Caco-2 (cell line): ENCODE measurements at regions not wholly inside any gene's neighbourhood (a gene's known extent, or its start where the extent isn't known, plus 50 kb on each side); places are given as distances from the start of the nearest gene placed in this dataset.

Experiments used
- BruUV-seq: library from RNA; stranded (reverse); fragments of 400-500 nt; replicated peaks from 2 replicates; lab custom pipeline; 2021; lab: Mats Ljungman, UMichigan
- CTCF ChIA-PET: fragments of 300-600 bp; sonication (Branson Sonifier 250); formaldehyde crosslinking; loops from one replicate; lab custom pipeline; 2022; ENCODE audit warnings: antibody characterized with exemption; lab: Charles Lee
- POLR2A ChIA-PET: fragments of 300-600 bp; sonication (Branson Sonifier 250); formaldehyde crosslinking; loops from one replicate; lab custom pipeline; 2022; ENCODE audit warnings: antibody characterized with exemption; lab: Charles Lee
- DNase-seq, 2 experiments: peaks; one replicate each; pipeline versions ENCODE4 v3.0.0 to v3.0.0-alpha.2; 2020 to 2022
- H3K27me3 ChIP-seq: replicated peaks from 2 replicates; pipeline ENCODE4 v1.6.0; 2011; ENCODE audit warnings: low read length; ENCODE audit not compliant: control insufficient read depth, insufficient read depth
- H3K36me3 ChIP-seq: 2 replicates; pipeline ENCODE4 v1.5.1; 2011; ENCODE audit warnings: low read length; ENCODE audit not compliant: control insufficient read depth, insufficient read depth
- H3K4me1 ChIP-seq: fragments of 250-450 bp; sonication (Bioruptor Pico); 2 replicates; pipeline ENCODE4 v1.5.1; 2020; ENCODE audit warnings: mild to moderate bottlenecking
- H3K4me3 ChIP-seq: 2 replicates; pipeline ENCODE4 v1.5.1; 2011; ENCODE audit warnings: low read depth, mild to moderate bottlenecking, control low read depth, low read length
- H3K9me3 ChIP-seq: fragments of 250-450 bp; sonication (Bioruptor Pico); 2 replicates; pipeline ENCODE4 v1.5.1; 2020; ENCODE audit warnings: mild to moderate bottlenecking, moderate library complexity
- H3K27ac Mint-ChIP-seq: one replicate; pipeline ENCODE4 v1.8.0; 2022; ENCODE audit warnings: mixed read lengths; ENCODE audit not compliant: unreplicated experiment
- H3K27me3 Mint-ChIP-seq: one replicate; pipeline ENCODE4 v1.8.0; 2022; ENCODE audit warnings: mixed read lengths; ENCODE audit not compliant: insufficient read depth, unreplicated experiment
- H3K36me3 Mint-ChIP-seq: one replicate; pipeline ENCODE4 v1.8.0; 2022; ENCODE audit warnings: mild to moderate bottlenecking, mixed read lengths; ENCODE audit not compliant: insufficient read depth, unreplicated experiment
- H3K4me1 Mint-ChIP-seq: one replicate; pipeline ENCODE4 v1.8.0; 2022; ENCODE audit warnings: low read depth, mixed read lengths; ENCODE audit not compliant: unreplicated experiment
- H3K4me3 Mint-ChIP-seq: one replicate; pipeline ENCODE4 v1.8.0; 2022; ENCODE audit warnings: mild to moderate bottlenecking, moderate library complexity, mixed read lengths; ENCODE audit not compliant: unreplicated experiment
- H3K9me3 Mint-ChIP-seq: one replicate; pipeline ENCODE4 v1.8.0; 2022; ENCODE audit warnings: mixed read lengths; ENCODE audit not compliant: unreplicated experiment
- intact Hi-C: fragments of 100-400 bp; cut with micrococcal nuclease; formaldehyde crosslinking; loops from one replicate; pipeline ENCODE4 v1.10.0; 2022; ENCODE audit not compliant: unreplicated experiment
- TF ChIP-seq, protein P1 (sequence below), 2 experiments: fragments of 200-600 bp in 1 of 2; IDR thresholded peaks; 1 replicate in 1 of 2; 2 replicates in 1 of 2; pipeline versions ENCODE4 v1.5.1 to v1.8.0; 2011 to 2022; ENCODE audit warnings: antibody characterized with exemption in 1 of 2, control low read depth in 1 of 2, inconsistent platforms in 1 of 2, low read depth in 1 of 2, low read length in 1 of 2, mild to moderate bottlenecking in 1 of 2, moderate library complexity in 1 of 2; ENCODE audit not compliant: insufficient read depth in 1 of 2, severe bottlenecking in 1 of 2, unreplicated experiment in 1 of 2

- peaks cover 10% of the 10 kb centered on the region for H3K9me3 Mint-ChIP-seq
- POLR2A ChIA-PET, result no interaction called here
- no peaks in the 10 kb centered on the region for H3K9me3 ChIP-seq
- no peaks in the 10 kb centered on the region for H3K27me3 ChIP-seq
- H3K4me1 ChIP-seq, result no peaks in the 10 kb centered on the region
- no peak overlapping the region for H3K27ac Mint-ChIP-seq
- no peak overlapping the region for H3K4me3 Mint-ChIP-seq
- BruUV-seq, result no TSS peak
- no peaks in the 10 kb centered on the region for H3K36me3 Mint-ChIP-seq
- TF ChIP-seq, protein P1, sequence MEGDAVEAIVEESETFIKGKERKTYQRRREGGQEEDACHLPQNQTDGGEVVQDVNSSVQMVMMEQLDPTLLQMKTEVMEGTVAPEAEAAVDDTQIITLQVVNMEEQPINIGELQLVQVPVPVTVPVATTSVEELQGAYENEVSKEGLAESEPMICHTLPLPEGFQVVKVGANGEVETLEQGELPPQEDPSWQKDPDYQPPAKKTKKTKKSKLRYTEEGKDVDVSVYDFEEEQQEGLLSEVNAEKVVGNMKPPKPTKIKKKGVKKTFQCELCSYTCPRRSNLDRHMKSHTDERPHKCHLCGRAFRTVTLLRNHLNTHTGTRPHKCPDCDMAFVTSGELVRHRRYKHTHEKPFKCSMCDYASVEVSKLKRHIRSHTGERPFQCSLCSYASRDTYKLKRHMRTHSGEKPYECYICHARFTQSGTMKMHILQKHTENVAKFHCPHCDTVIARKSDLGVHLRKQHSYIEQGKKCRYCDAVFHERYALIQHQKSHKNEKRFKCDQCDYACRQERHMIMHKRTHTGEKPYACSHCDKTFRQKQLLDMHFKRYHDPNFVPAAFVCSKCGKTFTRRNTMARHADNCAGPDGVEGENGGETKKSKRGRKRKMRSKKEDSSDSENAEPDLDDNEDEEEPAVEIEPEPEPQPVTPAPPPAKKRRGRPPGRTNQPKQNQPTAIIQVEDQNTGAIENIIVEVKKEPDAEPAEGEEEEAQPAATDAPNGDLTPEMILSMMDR (IDR thresholded peaks at IDR 0.05; ENCODE audit: insufficient read depth in 1 of 2, low read depth in 1 of 2, low read length in 1 of 2, severe bottlenecking in 1 of 2, unreplicated experiment in 1 of 2), result no peak
- intact Hi-C loops, result no loop called here
- no peak for DNase-seq
- H3K4me1 Mint-ChIP-seq, result no peaks in the 10 kb centered on the region
- CTCF ChIA-PET, result no interaction called here
- H3K27me3 Mint-ChIP-seq, result no peaks in the 10 kb centered on the region
- H3K4me3 ChIP-seq, result no peak overlapping the region
- no peaks in the 10 kb centered on the region for H3K36me3 ChIP-seq
Observed at GRCh38 chr5:120326651-120327050, 137.4 kb upstream of the PRR16 start.

- Histone ChIP-seq H3K27me3 (no peaks in the 10 kb centered on the region), H3K36me3 (no peaks in the 10 kb centered on the region), H3K4me1 (no peaks in the 10 kb centered on the region), H3K4me3 (no peak overlapping the region), H3K9me3 (no peaks in the 10 kb centered on the region)
- H3K27ac Mint-ChIP-seq, result no peak overlapping the region
- BruUV-seq, result no TSS peak
- intact Hi-C loops, result no loop called here
- ChIA-PET CTCF (no interaction called here), POLR2A (no interaction called here)
- H3K9me3 Mint-ChIP-seq, result peaks cover 10% of the 10 kb centered on the region
- DNase-seq, result no peak
- no peaks in the 10 kb centered on the region for H3K4me1 Mint-ChIP-seq
- H3K27me3 Mint-ChIP-seq, result no peaks in the 10 kb centered on the region
- H3K36me3 Mint-ChIP-seq, result no peaks in the 10 kb centered on the region
- TF ChIP-seq, protein P1 (IDR thresholded peaks at IDR 0.05; ENCODE audit: insufficient read depth in 1 of 2, low read depth in 1 of 2, low read length in 1 of 2, severe bottlenecking in 1 of 2, unreplicated experiment in 1 of 2), result no peak
- no peak overlapping the region for H3K4me3 Mint-ChIP-seq
Observed at GRCh38 chr5:120327180-120327579, 136.9 kb upstream of the PRR16 start.

GRCh38 chr5:120329095-120329494, 135.0 kb upstream of the PRR16 start:
- Histone ChIP-seq H3K9me3 (no peaks in the 10 kb centered on the region), H3K36me3 (no peaks in the 10 kb centered on the region), H3K4me3 (no peak overlapping the region), H3K27me3 (no peaks in the 10 kb centered on the region), H3K4me1 (no peaks in the 10 kb centered on the region)
- no peaks in the 10 kb centered on the region for H3K27me3 Mint-ChIP-seq
- no peak overlapping the region for H3K27ac Mint-ChIP-seq
- intact Hi-C loops, result no loop called here
- TF ChIP-seq, protein P1 (IDR thresholded peaks at IDR 0.05; ENCODE audit: insufficient read depth in 1 of 2, low read depth in 1 of 2, low read length in 1 of 2, severe bottlenecking in 1 of 2, unreplicated experiment in 1 of 2), result no peak
- H3K4me3 Mint-ChIP-seq, result no peak overlapping the region
- POLR2A ChIA-PET, result no interaction called here
- H3K9me3 Mint-ChIP-seq, result peaks cover 10% of the 10 kb centered on the region
- H3K4me1 Mint-ChIP-seq, result no peaks in the 10 kb centered on the region
- BruUV-seq, result no TSS peak
- H3K36me3 Mint-ChIP-seq, result no peaks in the 10 kb centered on the region
- no peak for DNase-seq
- CTCF ChIA-PET, result no interaction called here
